ENCODE measurements at regions not wholly inside any gene's neighbourhood (a gene's known extent, or its start where the extent isn't known, plus 50 kb on each side); places are given as distances from the start of the nearest gene placed in this dataset.
"Not testable (repeated sequence)": the region's sequence is repeated elsewhere in the genome, so short reads cannot be mapped to it uniquely, and the experiment has no call there.

DNA sequence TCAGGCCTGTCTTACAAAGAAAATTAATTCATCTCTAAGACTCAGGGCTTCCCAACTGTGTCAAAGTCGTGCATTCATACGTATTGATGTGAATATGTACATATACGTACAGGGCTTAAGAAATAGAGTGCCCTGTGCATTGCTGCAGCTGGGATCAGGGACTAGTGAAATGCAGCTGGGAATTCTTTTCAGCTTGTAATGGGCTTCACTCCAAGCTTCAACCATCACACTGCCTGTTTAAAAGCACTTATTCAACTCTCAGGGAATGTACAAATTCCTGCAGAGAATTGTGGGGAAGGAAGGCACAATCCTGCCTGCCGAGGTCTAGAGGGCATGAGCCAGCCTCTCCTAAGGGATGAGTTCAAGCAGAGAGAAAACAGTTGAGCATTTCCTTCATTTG lies 59.6 kb upstream of the MAN2A1 start:
- DNase-seq (ENCODE audit: low read depth): no peak

DNA sequence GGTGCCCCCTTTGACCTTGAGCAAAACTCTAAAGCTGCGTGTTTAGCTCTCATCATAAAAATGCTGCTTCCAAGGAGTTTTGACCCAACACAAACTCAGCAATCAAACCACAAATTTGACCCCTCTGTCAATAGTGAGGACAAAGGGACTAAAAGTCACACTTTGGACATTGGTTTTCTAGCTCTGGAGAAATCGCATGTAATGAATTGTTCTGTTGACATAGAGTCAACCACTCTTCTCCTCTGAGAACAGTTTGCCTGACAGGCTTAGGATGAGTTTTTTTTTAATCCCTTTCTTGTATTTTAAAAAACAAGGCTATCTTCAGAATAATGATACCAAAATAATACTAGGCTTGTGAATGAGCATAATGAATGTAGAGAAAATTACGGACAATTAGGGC lies 61.1 kb upstream of the MAN2A1 start:
- no peak for DNase-seq (ENCODE audit: low read depth)

DNA sequence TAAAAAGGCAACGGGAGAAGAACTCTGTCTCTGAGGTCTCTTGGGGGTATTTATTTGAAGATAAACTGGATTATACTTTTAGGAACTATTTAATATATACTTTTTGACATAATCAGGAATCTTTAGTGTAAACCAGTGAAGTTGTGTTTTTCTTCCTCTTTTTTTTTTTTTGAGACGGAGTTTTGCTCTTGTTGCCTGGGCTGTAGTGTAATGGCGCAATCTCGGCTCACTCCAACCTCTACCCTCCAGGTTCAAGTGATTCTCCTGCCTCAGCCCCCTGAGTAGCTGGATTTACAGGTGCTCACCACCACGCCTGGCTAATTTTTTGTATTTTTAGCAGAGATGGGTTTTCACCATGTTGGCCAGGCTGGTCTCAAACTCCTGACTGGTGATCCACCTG lies 68.5 kb upstream of the MAN2A1 start:
- DNase-seq (ENCODE audit: low read depth): not testable (repeated sequence)

DNA sequence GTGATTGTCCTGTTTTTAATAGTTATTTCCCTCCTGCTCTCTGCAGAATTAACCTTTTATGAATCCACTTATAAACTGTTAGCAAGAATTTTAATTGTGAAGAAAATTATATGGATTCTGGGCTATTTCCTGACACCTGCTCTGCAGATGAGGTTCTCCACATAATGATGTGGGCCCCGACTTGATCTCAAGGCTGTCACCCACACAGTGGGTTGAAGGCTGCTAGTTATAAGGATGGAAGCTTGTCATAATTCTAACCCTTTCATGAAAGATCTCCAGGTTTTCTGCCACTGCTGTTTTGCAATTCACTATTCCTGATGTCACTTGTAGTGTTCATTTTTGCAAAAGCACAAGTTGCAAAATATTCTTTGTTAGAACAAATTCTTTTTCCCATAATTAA lies 69.1 kb upstream of the MAN2A1 start:
- no peak for DNase-seq (ENCODE audit: low read depth)

DNA sequence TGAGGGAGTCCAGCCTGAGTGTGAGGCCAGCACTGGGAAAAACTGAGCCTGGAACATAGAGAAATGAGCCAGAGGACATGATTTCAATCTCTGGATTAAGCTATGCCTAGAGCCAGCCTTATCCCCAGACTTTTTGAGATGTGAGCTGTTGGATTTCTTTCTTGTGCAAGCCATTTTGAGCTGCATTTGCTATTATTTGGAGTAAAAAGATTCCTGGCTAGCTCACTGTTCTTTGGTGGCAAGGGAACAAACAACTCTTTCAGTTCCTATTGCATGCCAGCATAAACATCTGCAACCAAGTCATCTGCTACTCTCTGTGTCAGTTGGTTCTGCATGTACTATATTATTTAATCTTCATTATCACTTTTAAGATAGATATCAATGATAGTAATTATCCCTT lies 70.1 kb upstream of the MAN2A1 start:
- no peak for DNase-seq (ENCODE audit: low read depth)

DNA sequence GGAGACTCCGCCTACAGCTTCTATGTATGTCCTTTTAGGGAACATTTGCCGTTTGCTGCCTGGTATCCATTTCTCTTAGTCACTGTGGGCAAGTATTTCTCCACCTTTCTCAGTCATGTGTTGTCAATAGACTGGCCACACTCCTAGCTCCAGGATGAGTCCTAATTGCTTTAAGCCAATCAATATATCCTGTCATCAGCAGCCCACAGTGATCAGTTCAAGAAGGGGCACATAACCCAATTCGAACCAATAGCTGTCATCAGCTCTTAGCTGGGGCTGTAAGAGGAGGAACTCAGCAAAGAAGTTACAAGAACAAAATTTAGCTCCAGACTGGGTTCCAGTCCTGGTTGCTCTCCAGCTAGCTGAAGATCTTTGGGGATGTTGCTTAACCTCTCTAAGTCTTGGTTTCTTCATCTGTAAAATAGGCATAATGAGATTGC lies 70.7 kb upstream of the MAN2A1 start:
- DNase-seq (ENCODE audit: low read depth): no peak

DNA sequence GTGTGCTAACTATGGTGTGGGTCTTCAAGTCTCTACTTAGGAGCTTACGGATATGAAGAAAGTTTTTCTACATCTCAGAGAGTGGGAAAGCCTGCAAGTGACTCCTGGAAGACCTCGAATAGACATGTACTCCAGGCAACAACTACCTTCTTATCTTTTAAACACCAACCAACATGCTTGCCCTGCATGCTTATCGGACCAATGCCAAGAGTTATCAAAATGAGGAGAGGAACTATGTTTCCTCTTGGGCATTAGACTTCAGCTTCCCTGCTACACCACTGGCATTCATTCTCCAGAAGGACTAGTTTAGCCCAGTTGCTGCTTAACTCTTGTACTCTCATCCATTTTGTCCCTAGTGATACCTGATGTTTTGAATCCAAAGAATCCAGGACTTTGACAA lies 74.7 kb upstream of the MAN2A1 start:
- no peak for DNase-seq (ENCODE audit: low read depth)

DNA sequence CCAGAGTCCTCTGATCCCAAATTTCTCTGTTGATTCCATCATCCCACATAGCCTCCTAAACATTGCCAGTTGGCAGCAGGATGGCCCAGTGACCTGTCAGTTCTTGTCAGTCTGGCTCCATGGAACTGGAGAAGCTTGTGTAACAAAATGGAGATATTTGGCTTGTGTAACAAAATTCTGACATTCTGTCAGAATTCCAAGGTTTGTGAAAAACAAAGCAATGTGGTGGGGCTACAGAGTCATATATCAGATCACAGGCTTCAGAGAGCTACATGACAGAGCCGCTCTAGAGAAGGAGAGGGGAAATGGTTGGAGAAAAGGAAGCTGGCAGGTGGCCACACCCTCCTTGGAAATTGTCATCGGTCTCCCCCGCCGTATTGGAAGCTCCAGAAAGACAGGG lies 75.4 kb upstream of the MAN2A1 start:
- no peak for DNase-seq (ENCODE audit: low read depth)

DNA sequence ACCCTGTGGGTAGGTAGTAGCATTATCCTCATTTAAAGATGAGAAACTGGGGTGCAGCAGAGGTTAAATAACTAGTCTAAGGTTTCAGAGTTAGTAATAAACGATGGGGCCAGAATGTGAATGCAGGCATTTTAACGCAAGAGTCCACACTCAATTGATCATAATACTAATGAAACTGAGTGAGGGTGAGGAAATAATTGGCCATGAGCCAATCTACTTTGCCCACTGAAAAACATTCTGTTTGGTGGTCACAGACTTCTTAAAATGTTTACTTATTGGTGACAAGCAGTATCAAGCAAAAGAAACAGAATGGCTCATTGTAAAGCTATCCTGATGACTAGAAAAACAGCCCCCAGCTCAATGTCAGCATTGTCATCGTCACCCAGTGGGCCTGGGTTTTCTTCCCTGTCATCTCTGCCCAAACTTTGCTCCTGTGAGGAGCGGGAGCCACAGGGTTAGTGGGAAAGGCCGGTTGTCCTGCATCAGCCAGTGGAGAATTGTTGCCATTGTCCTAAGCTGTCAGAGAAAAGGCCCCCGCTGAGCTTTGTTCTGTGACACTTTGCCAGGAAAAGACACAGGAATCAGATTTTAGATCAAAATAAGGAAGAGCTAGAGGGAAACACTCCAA lies 77.3 kb upstream of the MAN2A1 start:
- DNase-seq (ENCODE audit: low read depth): no peak

DNA sequence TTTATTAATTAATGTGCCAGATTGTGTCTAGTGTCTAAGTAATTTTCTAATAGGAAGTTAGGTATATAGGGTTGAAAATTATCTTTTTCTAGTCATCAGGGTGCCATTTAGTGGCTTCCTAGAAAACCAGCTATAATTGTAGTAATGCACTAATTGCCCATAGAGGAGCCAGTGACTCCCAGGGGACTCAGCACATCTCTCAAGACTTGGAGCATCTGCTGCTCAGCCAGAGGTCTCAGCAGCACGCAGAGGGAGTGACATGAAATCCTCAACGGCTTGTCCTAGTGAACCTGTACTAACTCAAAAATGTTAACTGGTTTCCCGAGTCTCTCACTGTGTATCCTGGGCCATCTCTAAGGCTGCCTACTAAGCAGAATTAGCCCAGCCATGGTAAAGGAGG lies 78.2 kb upstream of the MAN2A1 start:
- no peak for DNase-seq (ENCODE audit: low read depth)

DNA sequence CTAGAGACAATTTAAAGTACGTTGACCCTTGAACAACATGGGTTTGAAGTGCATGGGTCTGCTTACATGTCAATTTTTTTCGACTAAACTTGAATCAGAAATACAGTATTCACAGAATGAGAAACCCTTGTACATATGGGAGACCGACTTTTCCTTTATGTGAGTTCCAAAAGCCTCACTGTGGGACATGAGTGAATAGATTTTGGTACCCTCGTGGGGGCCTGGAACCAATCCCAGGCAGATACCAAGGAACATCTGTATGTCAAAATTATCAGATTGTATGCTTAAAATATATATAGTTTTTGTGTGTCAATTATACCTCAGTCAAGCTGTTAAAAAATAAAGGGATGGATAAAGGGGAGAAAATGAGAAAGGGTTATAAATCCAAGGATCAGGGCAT lies 78.7 kb upstream of the MAN2A1 start:
- no peak for DNase-seq (ENCODE audit: low read depth)

DNA sequence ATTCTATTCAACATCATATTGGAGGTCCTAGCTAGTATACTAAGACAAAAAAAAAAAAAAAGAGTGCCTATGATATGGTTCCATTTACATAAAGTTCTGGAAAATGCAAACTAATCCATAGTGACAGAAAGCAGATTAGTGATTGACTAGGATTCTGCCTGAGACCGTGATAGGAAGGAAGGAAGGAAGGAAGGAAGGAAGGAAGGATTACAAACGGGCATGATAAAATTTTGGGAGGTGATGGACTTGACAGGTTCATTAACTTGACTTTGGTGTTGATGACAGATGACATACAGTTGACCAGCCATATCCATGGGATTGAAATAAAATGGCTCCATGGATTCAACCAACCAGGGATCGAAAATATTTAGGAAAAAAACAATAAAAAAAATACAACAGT lies 79.1 kb upstream of the MAN2A1 start:
- DNase-seq (ENCODE audit: low read depth): no peak

DNA sequence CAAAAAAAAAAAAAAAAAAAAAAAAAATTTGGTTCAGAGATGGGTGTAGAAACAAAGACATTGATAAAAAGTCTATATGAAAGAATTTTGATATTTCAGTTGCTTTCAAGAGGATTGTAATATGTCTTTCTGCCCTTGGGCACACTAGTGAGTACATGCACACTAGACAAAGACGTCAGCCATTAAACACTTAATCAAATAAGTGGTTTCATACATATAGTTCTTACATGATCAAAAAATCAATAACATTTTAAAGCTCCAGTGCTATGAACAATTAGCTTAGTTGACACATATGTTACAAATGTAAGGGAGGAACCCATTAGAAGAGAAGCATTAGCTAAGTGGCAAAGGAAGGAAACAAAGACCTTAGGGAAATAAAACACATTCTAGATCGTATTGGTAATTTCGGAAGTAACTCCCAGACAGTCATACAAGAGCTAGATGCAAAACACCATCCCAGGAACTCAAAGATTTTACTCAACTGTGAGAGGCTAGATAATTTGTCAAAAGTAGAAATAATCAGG lies 84.5 kb upstream of the MAN2A1 start:
- no peak for DNase-seq (ENCODE audit: low read depth)

DNA sequence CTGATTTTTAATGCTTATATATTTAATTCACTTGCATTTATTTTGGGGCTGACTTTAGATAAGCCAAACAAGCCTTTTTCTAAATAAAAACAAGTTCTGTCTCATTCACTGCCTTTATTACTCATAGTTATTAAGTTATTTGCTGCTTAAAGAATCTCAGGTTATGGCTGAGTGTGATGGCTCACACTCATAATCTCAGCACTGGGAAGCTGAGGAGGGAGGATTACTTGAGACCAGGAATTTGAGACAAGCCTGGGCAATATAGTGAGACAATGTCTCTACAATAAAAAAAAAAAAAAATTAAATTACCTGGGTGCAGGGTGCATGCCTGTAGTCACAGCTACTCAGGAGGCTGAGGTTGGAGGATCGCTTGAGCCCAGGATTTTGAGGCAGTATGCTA lies 85.0 kb upstream of the MAN2A1 start:
- no peak for DNase-seq (ENCODE audit: low read depth)

DNA sequence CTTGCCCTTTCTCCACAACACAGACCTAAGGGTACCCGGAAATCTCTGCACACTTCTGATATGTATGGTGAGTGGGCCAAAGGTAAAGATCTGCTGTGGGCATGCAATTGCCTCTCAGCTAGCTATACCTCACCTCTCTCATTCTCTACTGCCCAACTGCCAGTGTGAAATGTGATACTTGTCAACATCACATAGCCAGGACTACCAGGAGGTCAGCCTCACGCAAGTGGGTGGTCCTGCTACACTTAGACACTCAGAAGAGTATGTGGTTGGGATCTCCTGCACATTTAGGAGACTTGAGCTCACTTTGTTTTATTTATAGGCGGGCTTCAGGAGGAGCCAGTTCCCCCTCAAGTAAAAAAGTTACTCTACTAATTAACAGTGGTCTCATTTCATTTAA lies 88.0 kb upstream of the MAN2A1 start:
- DNase-seq (ENCODE audit: low read depth): no peak

DNA sequence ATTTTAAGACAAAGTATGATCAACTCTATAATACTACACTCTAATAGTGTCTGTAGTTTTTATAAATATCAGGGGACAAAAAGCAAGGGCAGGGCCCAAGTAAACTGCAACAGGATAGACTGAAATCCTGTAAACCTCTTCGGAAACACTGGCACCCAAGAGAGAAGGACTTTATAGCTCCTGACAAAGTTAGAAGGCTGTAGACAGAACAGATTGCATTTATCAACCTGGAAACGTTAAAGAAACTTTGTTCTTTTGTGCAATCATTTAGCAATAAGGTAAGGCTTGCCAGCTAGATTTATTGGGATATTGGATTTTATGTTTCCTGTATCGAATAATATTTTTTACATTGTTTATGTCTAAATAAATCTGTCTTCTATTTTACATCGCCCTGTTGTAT lies 91.8 kb upstream of the MAN2A1 start:
- no peak for DNase-seq (ENCODE audit: low read depth)

DNA sequence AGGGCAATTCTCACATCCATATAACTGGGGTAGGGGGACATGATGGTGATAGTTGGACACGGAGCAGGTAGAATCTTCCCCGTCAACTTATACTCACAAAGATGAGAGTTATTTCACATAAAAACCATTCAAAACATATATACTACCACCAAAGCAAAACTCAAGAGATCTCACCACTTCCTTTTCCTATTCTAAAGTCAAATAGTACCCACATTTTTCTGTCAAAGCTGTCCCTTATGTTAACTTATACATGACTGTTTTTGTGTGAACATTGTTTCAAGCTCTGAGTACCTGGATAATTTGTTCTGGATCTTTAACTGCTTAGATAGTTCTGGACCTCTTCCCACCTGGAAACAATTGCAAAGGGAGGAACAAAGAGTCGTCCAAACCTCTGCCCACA lies 95.5 kb upstream of the MAN2A1 start:
- DNase-seq (ENCODE audit: low read depth): no peak

DNA sequence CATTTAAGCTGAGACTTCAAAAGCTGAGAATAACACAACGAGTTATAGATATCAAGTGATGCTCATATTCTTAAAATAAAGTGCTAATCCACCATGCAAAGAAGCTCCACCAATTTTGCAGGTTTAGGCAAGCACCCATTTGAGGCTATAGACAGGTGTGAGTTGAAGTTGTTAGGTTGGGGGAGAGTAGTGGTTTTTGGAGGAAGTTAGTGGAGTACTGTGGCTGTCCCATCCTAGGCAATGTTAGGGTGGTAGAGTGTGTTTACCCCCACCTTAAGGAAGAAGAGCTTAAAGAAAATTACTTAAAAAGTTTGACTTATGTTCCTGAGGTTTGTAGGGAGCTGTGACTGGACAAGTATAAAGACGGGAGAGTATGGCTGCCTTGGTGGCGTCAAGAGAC lies 98.9 kb upstream of the MAN2A1 start:
- no peak for DNase-seq (ENCODE audit: low read depth)

DNA sequence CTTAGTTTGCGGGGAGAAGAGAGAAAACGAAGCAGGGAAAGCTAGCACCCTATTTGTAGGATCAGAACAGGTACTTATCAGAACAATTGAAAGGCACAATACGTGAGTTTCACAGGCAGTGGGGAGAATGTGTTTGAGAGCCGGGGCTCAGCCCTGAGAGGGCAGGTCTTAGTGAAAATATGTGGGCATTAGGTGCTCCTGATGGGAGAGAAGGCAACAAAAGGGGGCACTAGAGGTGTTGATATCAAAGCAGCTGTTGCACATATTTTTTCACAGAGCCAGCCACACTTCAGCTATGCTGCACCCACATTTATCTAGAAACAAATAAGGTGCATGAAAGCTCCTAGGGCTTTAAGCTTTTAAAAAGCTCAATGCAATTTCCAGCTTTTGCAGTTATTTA lies 99.7 kb upstream of the MAN2A1 start:
- no peak for DNase-seq (ENCODE audit: low read depth)

DNA sequence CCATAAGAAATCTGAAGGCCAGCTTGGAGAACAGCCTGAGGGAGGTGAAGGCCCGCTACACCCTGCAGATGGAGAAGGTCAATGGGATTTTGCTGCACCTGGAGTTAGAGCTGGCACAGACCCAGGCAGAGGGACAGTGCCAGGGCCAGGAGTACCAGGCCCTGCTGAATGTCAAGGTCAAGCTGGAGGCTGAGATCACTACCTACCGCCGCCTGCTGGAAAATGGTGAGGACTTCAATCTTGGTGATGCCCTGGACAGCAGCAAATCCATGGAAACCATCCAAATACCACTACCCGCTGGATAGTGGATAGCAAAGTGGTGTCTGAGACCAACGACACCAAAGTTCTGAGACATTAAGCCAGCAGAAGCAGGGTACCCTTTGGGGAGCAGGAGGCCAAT lies 100.5 kb upstream of the MAN2A1 start:
- no peak for DNase-seq (ENCODE audit: low read depth)

DNA sequence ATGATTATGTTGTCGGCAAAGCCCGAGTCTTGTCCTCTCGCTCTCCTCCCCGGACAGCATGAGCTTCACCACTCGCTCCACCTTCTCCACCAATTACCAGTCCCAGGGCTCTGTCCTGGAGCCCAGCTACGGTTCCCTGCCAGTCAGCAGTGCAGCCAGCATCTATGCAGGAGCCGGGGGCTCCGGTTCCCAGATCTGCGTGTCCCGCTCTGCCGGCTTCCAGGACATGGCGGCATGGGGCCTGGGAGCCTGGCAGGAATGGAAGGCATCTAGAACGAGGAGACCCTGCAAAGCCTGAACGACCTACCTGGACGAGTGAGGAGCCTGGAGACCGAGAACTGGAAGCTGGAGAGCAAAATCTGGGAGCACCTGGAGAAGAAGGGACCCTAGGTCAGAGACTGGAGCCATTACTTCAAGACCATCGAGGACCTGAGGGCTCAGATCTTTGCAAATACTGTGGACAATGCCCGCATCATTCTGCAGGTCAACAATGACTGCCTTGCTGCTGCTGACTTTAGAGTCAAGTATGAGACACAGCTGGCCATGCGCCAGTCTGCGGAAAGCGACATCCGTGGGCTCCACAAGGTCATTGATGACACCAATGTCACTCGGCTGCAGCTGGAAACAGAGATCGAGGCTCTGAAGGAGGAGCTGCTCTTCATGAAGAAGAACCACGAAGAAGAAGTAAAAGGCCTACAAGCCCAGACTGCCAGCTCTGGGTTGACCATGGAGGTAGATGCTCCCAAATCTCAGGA lies 101.3 kb upstream of the MAN2A1 start:
- DNase-seq (ENCODE audit: low read depth): no peak

DNA sequence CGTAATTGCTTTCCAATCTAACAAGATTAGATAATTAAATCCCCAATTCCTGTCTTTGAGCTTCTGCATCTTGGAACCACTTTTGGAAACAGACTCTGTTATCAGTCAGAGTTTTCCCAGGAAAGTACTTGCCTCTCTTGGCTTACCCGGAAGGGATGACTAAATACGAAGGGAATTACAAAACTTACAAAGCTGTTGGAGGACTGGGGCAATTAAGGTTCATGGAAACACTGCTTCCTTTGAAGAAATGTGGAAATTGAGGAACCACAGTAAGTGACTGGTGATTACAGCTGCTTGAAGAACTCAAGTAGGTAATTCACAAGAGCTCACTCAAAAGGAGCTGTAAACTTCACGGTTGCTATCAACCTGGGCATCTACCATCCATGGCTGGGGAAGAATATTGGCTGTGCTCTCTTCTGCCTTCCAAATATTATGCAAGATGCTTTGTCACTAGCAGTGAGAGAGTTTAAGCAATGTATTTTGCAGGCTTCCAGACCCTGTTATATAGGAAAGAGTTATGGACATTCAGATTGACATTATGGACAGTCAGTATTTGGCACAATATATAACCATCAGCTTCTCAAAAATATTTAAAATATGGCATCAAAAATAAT lies 104.6 kb upstream of the MAN2A1 start:
- DNase-seq (ENCODE audit: low read depth): no peak

DNA sequence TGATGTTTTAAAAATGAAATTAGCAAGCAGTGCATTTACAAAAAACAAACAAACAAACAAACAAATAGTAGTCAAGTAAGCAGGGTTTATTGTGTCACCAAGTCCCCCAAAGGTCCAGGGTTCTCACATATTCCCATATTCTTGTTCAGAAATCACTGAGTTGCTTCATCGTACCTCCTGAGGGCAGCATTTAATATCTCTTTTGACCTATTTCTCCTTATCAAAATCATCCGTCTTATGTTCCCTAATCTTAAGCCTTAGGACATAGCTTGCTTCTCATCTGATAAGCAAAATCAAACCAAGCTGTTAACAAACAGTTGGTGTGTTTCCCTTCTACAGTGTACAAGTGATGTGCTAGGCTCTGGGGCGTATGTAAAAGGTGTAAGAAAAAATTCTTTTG lies 109.5 kb upstream of the MAN2A1 start:
- DNase-seq (ENCODE audit: low read depth): no peak
